ENCODE measurements at regions not wholly inside any gene's neighbourhood (a gene's known extent, or its start where the extent isn't known, plus 50 kb on each side); places are given as distances from the start of the nearest gene placed in this dataset.

DNA sequence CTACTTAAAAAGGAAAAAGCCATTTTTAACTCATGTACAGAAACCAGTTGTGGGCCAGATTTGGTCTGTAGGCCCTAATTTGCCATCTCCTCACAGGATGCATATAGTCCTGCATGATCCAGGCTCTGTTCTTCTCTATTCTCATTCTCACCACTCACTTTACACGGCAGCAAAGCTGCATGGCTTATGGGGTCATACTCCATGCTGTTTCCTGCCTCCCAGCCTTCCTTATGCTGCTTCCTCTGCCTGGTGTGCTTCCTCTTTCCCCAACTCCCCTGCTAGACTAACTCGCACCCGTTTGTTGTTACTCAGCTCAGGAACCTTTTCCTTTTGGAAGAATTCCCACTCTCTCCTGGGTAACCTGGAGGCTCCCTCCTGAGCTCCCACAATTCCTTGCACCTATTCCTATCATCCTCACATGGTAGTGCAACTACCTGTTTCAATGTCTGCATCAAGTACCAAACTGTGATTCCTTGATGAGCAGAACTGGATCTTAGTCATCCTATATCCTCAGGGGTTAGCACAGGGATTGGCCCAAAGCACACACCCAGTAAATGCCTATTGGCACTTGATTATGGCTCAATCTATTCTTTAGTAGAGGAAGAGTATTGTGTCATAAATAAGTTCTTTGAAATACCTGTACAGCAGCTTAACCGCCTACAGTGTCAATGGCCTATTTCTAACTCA is 172.1 kb upstream of the MITF start:
- Histone ChIP-seq H3K79me2 (ENCODE audit: control insufficient read depth, insufficient read depth, low read length) (no peaks in the 10 kb centered on the region), H3K27me3 (replicated peaks in 1 of 2; ENCODE audit: control insufficient read depth in 2 of 2, insufficient read depth in 2 of 2, low read length in 1 of 2) (no peaks in the 10 kb centered on the region), H3K4me2 (ENCODE audit: control insufficient read depth, insufficient read depth) (no peak overlapping the region), H3K36me3 (ENCODE audit: control insufficient read depth in 2 of 2, insufficient read depth in 2 of 2, low read length in 1 of 2) (no peaks in the 10 kb centered on the region), H3K9ac (ENCODE audit: control insufficient read depth, insufficient read depth, low read length) (no peak overlapping the region), H2AFZ (ENCODE audit: control insufficient read depth, low read depth, low read length) (no peak overlapping the region), H4K20me1 (ENCODE audit: control insufficient read depth, insufficient read depth) (no peaks in the 10 kb centered on the region), H3K4me3 (no peak overlapping the region), H3K4me1 (ENCODE audit: control insufficient read depth, insufficient read depth, low read length) (no peaks in the 10 kb centered on the region), H3K27ac (ENCODE audit: control insufficient read depth, insufficient read depth) (no peak overlapping the region), H3K9me3 (replicated peaks; ENCODE audit: control insufficient read depth, insufficient read depth, low read length) (no peaks in the 10 kb centered on the region)
- ChIA-PET RAD21 (ENCODE audit: unreplicated experiment) (no interaction called here), SMC1A (ENCODE audit: uncharacterized antibody, unreplicated experiment) (interaction anchor here (1.3 kb wide), 1 partner anchor 12 kb away, joined by 3 read pairs; no protein-coding TSS in a partner anchor), CTCF (interaction anchor here (0.6 to 0.8 kb wide), 3 partner anchors 17 to 402 kb away, joined by 3 to 4 read pairs (median 3); no protein-coding TSS in a partner anchor), POLR2A (interaction anchor here (0.5 kb wide), 1 partner anchor 106 kb away, joined by 4 read pairs; no protein-coding TSS in a partner anchor)
- BruUV-seq (replicated peaks) = no TSS peak
- 19% methylated on average over 4 of the region's 4 CpGs for WGBS (ENCODE audit: insufficient coverage, insufficient replicate concordance, low lambda C conversion rate, missing lambda C conversion rate)
- intact Hi-C loops (cut with micrococcal nuclease; ENCODE audit: unreplicated experiment) = no loop called here
- TF ChIP-seq, protein P1, sequence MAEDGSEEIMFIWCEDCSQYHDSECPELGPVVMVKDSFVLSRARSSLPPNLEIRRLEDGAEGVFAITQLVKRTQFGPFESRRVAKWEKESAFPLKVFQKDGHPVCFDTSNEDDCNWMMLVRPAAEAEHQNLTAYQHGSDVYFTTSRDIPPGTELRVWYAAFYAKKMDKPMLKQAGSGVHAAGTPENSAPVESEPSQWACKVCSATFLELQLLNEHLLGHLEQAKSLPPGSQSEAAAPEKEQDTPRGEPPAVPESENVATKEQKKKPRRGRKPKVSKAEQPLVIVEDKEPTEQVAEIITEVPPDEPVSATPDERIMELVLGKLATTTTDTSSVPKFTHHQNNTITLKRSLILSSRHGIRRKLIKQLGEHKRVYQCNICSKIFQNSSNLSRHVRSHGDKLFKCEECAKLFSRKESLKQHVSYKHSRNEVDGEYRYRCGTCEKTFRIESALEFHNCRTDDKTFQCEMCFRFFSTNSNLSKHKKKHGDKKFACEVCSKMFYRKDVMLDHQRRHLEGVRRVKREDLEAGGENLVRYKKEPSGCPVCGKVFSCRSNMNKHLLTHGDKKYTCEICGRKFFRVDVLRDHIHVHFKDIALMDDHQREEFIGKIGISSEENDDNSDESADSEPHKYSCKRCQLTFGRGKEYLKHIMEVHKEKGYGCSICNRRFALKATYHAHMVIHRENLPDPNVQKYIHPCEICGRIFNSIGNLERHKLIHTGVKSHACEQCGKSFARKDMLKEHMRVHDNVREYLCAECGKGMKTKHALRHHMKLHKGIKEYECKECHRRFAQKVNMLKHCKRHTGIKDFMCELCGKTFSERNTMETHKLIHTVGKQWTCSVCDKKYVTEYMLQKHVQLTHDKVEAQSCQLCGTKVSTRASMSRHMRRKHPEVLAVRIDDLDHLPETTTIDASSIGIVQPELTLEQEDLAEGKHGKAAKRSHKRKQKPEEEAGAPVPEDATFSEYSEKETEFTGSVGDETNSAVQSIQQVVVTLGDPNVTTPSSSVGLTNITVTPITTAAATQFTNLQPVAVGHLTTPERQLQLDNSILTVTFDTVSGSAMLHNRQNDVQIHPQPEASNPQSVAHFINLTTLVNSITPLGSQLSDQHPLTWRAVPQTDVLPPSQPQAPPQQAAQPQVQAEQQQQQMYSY (CRISPR knock-in tag; IDR thresholded peaks at IDR 0.05) = no peak
- ATAC-seq (no peak), FAIRE-seq (no peak), DNase-seq (ENCODE audit: low read depth, low spot score) (no peak)
- in situ Hi-C loops (cut with MboI) = no loop called here

GRCh38 chr3:69566275-69566674 is 173.0 kb upstream of the MITF start:
- H3K36me3 ChIP-seq (ENCODE audit: control insufficient read depth in 2 of 2, insufficient read depth in 2 of 2, low read length in 1 of 2) = no peaks in the 10 kb centered on the region
- no peak overlapping the region for H3K4me3 ChIP-seq
- CTCF ChIA-PET = no interaction called here
- H4K20me1 ChIP-seq (ENCODE audit: control insufficient read depth, insufficient read depth) = no peaks in the 10 kb centered on the region
- SMC1A ChIA-PET (ENCODE audit: uncharacterized antibody, unreplicated experiment) = interaction anchor here (1.3 kb wide), 1 partner anchor 11 kb away, joined by 3 read pairs; no protein-coding TSS in a partner anchor
- no peak for ATAC-seq
- H3K79me2 ChIP-seq (ENCODE audit: control insufficient read depth, insufficient read depth, low read length) = no peaks in the 10 kb centered on the region
- no peaks in the 10 kb centered on the region for H3K9me3 ChIP-seq (replicated peaks; ENCODE audit: control insufficient read depth, insufficient read depth, low read length)
- RAD21 ChIA-PET (ENCODE audit: unreplicated experiment) = no interaction called here
- intact Hi-C loops (cut with micrococcal nuclease; ENCODE audit: unreplicated experiment) = no loop called here
- H2AFZ ChIP-seq (ENCODE audit: control insufficient read depth, low read depth, low read length) = no peak overlapping the region
- H3K9ac ChIP-seq (ENCODE audit: control insufficient read depth, insufficient read depth, low read length) = no peak overlapping the region
- no peak for FAIRE-seq
- no peak overlapping the region for H3K27ac ChIP-seq (ENCODE audit: control insufficient read depth, insufficient read depth)
- in situ Hi-C loops (cut with MboI) = no loop called here
- POLR2A ChIA-PET = no interaction called here
- no peaks in the 10 kb centered on the region for H3K4me1 ChIP-seq (ENCODE audit: control insufficient read depth, insufficient read depth, low read length)
- H3K27me3 ChIP-seq (replicated peaks in 1 of 2; ENCODE audit: control insufficient read depth in 2 of 2, insufficient read depth in 2 of 2, low read length in 1 of 2) = no peaks in the 10 kb centered on the region
- no TSS peak for BruUV-seq (replicated peaks)
- WGBS (ENCODE audit: insufficient coverage, insufficient replicate concordance, low lambda C conversion rate, missing lambda C conversion rate) = 56% methylated on average over 4 of the region's 4 CpGs
- H3K4me2 ChIP-seq (ENCODE audit: control insufficient read depth, insufficient read depth) = no peak overlapping the region
- no peak for DNase-seq (ENCODE audit: low read depth, low spot score)
- no peak for TF ChIP-seq MLLT1 (IDR thresholded peaks at IDR 0.05)
- no peak for TF ChIP-seq BCL11A (IDR thresholded peaks at IDR 0.05; ENCODE audit: low read depth, low read length)
- TF ChIP-seq MYC (IDR thresholded peaks at IDR 0.05; ENCODE audit: insufficient read depth, insufficient read length, insufficient replicate concordance, low read length, severe bottlenecking) = no peak
- no peak for TF ChIP-seq NR2F1 (conservative IDR thresholded peaks at IDR 0.05)
- no peak for TF ChIP-seq TBL1XR1 (IDR thresholded peaks at IDR 0.05; ENCODE audit: low read depth, low read length)
- TF ChIP-seq, protein P1 (CRISPR knock-in tag; IDR thresholded peaks at IDR 0.05) = no peak
- TF ChIP-seq WRNIP1 (IDR thresholded peaks at IDR 0.05; ENCODE audit: borderline replicate concordance, low read depth, low read length) = no peak
